BJ (cell line): ENCODE measurements at regions not wholly inside any gene's neighbourhood (a gene's known extent, or its start where the extent isn't known, plus 50 kb on each side); places are given as distances from the start of the nearest gene placed in this dataset.

Source experiments
- CTCF ChIA-PET: fragments of 350-600 bp; formaldehyde crosslinking; extraction: SDS; loops from one replicate; lab custom pipeline; 2021; ENCODE audit warnings: antibody characterized with exemption, inconsistent platforms; lab: Yijun Ruan, JAX
- POLR2A ChIA-PET: fragments of 300-600 bp; sonication (Branson Sonifier 250); formaldehyde crosslinking; extraction: SDS; loops from one replicate; lab custom pipeline; 2021; ENCODE audit warnings: antibody characterized with exemption; lab: Charles Lee
- DNase-seq: peaks from one replicate; pipeline ENCODE4 v3.0.0-alpha.2; 2011; ENCODE audit warnings: low read depth
- H3K27me3 ChIP-seq: 2 replicates; pipeline ENCODE4 v1.6.0; 2011; ENCODE audit warnings: low read length; ENCODE audit not compliant: control insufficient read depth, insufficient read depth
- H3K36me3 ChIP-seq: 2 replicates; pipeline ENCODE4 v1.5.1; 2011; ENCODE audit warnings: low read length; ENCODE audit not compliant: control insufficient read depth, insufficient read depth
- H3K4me3 ChIP-seq: 2 replicates; pipeline ENCODE4 v1.5.1; 2011; ENCODE audit warnings: low read depth, mild to moderate bottlenecking, control low read depth, low read length
- TF ChIP-seq, protein P1 (sequence below): IDR thresholded peaks from 2 replicates; pipeline ENCODE4 v1.5.1; 2011; ENCODE audit warnings: low read depth, mild to moderate bottlenecking, control low read depth, inconsistent platforms, low read length, moderate library complexity; ENCODE audit not compliant: insufficient read depth

DNA sequence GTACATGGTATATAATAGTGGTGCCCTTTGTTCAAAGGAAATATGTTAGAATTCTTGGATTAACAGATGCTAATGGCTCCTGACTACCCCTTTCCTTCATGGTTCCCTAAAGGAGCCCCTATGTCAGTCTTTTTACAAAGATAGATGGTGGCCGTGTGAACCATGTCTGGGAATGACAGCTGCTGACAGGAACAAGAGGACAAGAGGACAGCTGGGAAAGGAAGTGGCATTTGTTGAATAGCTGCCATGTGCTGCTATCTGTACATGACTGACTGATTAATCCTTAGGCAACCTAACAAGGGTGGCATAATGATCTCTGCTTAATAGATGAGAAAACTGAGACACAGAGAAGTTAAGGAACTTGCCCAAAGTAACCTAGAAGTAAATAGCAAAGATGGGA, 321.7 kb downstream of the ZNF621 start:
- ChIA-PET CTCF (no interaction called here), POLR2A (no interaction called here)
- DNase-seq = no peak
- Histone ChIP-seq H3K27me3 (no peaks in the 10 kb centered on the region), H3K4me3 (no peak overlapping the region), H3K36me3 (no peaks in the 10 kb centered on the region)
- TF ChIP-seq, protein P1, sequence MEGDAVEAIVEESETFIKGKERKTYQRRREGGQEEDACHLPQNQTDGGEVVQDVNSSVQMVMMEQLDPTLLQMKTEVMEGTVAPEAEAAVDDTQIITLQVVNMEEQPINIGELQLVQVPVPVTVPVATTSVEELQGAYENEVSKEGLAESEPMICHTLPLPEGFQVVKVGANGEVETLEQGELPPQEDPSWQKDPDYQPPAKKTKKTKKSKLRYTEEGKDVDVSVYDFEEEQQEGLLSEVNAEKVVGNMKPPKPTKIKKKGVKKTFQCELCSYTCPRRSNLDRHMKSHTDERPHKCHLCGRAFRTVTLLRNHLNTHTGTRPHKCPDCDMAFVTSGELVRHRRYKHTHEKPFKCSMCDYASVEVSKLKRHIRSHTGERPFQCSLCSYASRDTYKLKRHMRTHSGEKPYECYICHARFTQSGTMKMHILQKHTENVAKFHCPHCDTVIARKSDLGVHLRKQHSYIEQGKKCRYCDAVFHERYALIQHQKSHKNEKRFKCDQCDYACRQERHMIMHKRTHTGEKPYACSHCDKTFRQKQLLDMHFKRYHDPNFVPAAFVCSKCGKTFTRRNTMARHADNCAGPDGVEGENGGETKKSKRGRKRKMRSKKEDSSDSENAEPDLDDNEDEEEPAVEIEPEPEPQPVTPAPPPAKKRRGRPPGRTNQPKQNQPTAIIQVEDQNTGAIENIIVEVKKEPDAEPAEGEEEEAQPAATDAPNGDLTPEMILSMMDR = no peak

DNA sequence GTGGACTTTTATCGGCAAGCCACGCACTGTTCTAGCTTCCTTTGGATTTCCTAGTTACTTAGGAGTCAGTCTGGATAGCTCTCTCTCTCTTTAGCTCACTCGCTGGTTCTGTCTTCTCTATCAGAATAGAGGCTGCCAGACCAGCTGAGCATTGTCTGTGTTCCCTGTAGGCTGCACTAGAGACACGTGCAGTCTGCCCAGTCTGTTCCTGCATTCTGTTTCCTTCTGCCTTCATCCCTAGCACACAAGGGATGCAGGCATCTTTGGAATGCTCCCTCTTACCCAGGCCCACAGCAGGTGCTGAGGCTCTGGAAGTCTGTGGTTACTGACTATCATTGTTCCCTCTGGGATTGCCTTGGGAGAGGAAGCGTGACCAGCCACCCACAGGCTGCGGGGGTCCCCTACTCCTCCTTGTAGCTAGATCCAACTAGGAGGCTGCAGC, 322.8 kb downstream of the ZNF621 start:
- ChIA-PET POLR2A (no interaction called here), CTCF (no interaction called here)
- H3K27me3 ChIP-seq = no peaks in the 10 kb centered on the region
- TF ChIP-seq, protein P1 = no peak
- no peak for DNase-seq
- no peak overlapping the region for H3K4me3 ChIP-seq
- H3K36me3 ChIP-seq = no peaks in the 10 kb centered on the region

DNA sequence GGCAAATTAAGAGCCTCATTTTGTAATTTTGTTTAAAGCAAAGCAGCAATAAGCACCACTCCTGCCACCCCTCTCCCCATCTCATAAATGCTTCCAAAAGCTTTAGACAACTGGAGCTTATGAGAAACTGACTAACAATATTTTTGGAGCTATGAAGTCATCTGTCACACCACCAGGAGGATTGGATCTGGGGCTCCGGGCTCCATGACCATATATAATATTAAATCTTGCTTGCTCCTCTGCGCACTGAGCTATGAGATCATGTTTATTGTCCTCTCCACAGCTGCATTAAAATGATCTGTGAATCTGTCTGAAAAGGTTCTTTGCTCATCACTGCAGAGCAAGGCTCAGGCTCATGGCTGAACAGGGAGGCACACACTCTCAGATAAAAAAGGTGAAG, 323.7 kb downstream of the ZNF621 start:
- Histone ChIP-seq H3K27me3 (no peaks in the 10 kb centered on the region), H3K4me3 (no peak overlapping the region), H3K36me3 (no peaks in the 10 kb centered on the region)
- ChIA-PET POLR2A (no interaction called here), CTCF (no interaction called here)
- no peak for DNase-seq
- TF ChIP-seq, protein P1 = no peak

DNA sequence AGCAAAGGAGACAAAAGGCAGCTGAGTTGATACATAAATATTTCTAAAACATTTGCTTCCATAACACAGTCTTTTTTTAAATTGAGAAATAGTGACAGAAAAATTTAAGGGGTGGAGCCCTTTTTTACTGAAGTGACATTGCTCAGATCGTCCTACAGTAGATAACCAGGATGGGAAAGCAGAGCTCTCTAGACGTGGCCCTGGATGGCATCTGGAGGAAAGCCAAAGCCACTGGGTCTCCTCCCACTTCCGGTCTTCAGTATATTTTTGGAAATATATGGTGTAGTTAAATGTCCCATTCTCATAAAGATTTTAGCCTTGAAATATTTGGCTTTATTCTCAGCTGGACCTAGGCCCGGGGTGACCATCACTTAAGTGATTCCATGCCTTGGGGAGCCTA, 326.1 kb downstream of the ZNF621 start:
- CTCF ChIA-PET = no interaction called here
- TF ChIP-seq, protein P1 = no peak

DNA sequence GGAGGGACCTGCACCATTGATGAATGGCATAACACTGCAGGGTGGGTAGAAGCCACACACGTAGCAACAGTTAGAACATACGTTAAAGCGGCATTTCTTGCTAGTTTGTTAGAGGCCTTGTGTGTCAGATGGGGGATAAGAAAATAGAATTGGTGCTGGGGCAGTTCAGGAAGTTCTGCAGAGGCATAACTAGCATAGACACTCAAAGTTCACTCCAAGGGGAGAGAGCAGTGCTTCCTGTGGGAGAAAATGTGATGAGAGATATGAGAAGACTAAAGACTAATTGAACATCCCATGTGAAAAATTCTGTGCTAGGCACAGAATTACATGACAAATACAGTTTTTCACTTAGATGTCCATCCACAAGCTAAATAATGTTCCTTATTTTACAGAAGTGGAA, 327.1 kb downstream of the ZNF621 start:
- Histone ChIP-seq H3K4me3 (no peak overlapping the region), H3K27me3 (no peaks in the 10 kb centered on the region), H3K36me3 (no peaks in the 10 kb centered on the region)
- TF ChIP-seq, protein P1 = no peak
- no peak for DNase-seq
- ChIA-PET POLR2A (no interaction called here), CTCF (no interaction called here)

More for the DNA sequence above, 326.1 kb downstream of the ZNF621 start:
- POLR2A ChIA-PET = no interaction called here
- H3K4me3 ChIP-seq = no peak overlapping the region
- H3K27me3 ChIP-seq = no peaks in the 10 kb centered on the region
- no peaks in the 10 kb centered on the region for H3K36me3 ChIP-seq
- no peak for DNase-seq
